Ascending aorta (tissue), 2 donors: ENCODE measurements at regions not wholly inside any gene's neighbourhood (a gene's known extent, or its start where the extent isn't known, plus 50 kb on each side); places are given as distances from the start of the nearest gene placed in this dataset.

ENCODE experiments used
- DNase-seq, 2 donors: peaks; one replicate each; pipeline ENCODE4 v3.0.0-alpha.2; 2019; ENCODE audit warnings: low spot score in 2 of 2
- H3K27ac ChIP-seq, 2 donors: fragments of 200-600 bp; sonication (generic); one replicate each; pipeline ENCODE4 v1.5.1; 2016 to 2017; ENCODE audit warnings: mild to moderate bottlenecking in 1 of 2
- H3K27me3 ChIP-seq: fragments of 200-600 bp; sonication (generic); one replicate; pipeline ENCODE4 v1.5.1; 2017
- H3K36me3 ChIP-seq, 2 donors: fragments of 200-600 bp; sonication (generic); one replicate each; pipeline ENCODE4 v1.5.1; 2016
- H3K4me1 ChIP-seq, 2 donors: fragments of 200-600 bp; sonication (generic); one replicate each; pipeline ENCODE4 v1.5.1; 2016 to 2017; ENCODE audit warnings: mild to moderate bottlenecking in 1 of 2
- H3K4me3 ChIP-seq, 2 donors: fragments of 200-600 bp; sonication (generic); one replicate each; pipeline ENCODE4 v1.5.1; 2016 to 2017; ENCODE audit warnings: mild to moderate bottlenecking in 1 of 2
- H3K9me3 ChIP-seq, 2 donors: fragments of 200-600 bp; sonication (generic); one replicate each; pipeline ENCODE4 v1.5.1; 2016
- CTCF ChIP-seq, 3 experiments: fragments of 200-600 bp in 2 of 3; fragments of 450-650 bp in 1 of 3; sonication (generic) in 2 of 3; IDR thresholded peaks; one replicate each; pipeline ENCODE4 v1.5.1; 2016 to 2019; ENCODE audit warnings: antibody characterized with exemption in 3 of 3, mild to moderate bottlenecking in 1 of 3, moderate library complexity in 1 of 3
- intact Hi-C: fragments of 100-400 bp; cut with DNase I; formaldehyde crosslinking; loops from one replicate; pipeline ENCODE4 v1.15.1; 2023

DNA sequence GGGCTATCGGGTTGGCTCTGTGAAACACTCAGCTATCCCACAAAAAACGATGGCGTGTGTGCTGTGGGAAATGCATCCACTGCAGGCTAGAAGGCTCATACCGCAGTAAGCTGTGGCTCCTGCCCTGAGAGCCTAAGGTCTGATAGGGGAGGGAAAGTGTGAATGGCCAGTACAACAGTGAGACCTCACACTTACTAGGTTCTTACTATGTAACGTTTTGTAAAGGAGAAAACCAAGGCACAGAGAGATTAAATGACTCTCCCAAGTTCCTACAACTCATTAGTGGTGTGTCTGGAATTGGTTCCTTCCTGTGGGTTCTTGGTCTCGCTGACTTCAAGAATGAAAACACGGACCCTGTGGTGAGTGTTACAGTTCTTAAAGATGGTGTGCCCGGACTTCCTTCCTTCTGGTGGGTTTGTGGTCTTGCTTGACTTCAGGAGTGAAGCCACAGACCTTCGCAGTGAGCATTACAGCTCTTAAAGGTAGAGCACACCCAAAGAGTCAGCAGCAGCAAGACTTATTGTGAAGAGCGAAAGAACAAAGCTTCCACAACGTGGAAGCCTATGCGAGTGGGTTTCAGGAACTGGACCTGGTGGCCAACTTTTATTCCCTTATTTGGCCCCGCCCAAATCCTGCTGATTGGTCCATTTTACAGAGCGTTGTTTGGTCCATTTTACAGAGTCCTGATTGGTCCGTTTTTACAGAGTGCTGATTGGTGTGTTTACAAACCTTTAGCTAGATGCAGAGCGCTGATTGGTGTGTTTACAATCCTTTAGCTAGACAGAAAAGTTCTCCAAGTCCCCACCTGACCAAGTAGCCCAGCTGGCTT is 161.7 kb downstream of the POLR2M start:
- H3K27me3 ChIP-seq = no peaks in the 10 kb centered on the region
- no peaks in the 10 kb centered on the region for H3K9me3 ChIP-seq
- no peak for TF ChIP-seq CTCF (IDR thresholded peaks at IDR 0.05)
- H3K27ac ChIP-seq = no peak overlapping the region
- no peaks in the 10 kb centered on the region for H3K36me3 ChIP-seq
- intact Hi-C loops = loop anchor here (2.0 kb wide), 1 partner anchor 199 kb away; no protein-coding TSS in a partner anchor
- H3K4me3 ChIP-seq = no peak overlapping the region
- no peak for DNase-seq
- H3K4me1 ChIP-seq = no peaks in the 10 kb centered on the region

DNA sequence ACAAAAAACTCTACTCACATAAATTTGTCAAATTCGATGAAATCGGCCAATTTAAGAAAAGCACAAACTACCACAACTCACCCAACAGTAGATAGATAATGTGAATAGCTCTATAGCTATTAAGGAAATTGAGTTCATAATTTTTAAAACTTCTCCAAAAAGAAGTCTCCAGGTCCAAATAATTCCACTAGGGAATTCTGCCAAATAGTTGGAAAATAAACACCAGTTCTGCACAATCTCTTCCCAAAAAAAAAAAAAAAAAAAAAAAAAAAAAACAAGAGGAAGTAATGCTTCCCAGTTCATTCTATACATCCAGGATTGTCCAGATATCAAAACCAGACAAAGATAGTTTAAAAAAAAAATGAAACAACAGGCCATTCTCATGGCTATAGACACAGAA is 164.2 kb downstream of the POLR2M start:
- H3K27me3 ChIP-seq = no peaks in the 10 kb centered on the region
- intact Hi-C loops = no loop called here
- no peaks in the 10 kb centered on the region for H3K4me1 ChIP-seq
- no peaks in the 10 kb centered on the region for H3K36me3 ChIP-seq
- no peak overlapping the region for H3K4me3 ChIP-seq
- no peak overlapping the region for H3K27ac ChIP-seq
- no peak for TF ChIP-seq CTCF (IDR thresholded peaks at IDR 0.05)
- H3K9me3 ChIP-seq = no peaks in the 10 kb centered on the region
- no peak for DNase-seq

DNA sequence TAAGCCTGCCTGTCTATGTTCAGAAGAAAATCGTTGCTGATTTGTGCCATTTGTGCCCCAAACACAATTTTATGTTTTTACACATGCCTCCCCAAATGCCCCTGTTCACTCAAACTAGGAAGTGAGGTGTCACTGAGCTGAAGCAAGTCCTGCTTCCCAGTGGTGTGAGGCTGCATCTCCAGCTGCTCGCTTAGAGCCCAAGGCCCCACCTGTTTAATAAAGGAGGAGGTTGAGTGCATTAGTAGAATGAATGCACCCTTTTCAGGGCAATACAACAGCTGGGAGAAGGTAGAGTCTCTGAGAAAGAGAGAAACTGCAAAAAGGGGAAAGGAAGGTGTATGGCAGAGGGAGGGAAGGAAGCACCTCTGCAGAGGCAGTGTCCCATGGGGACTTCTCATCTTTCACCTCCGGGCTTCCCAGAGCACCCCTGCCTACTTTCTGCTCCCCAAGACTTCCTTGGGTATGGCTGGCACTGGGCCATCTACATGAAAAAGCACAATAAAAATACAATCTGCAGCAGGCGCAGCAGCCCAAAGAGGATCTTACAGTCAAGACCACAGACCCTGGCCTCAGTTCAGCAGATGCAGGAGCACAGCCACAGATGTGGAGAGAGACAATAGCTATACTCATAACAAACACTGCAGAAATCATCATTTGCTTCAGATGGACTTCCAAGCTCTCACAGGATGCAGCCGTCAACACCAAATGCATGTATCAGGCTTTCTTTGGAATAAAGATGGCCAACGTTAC is 165.9 kb downstream of the POLR2M start:
- Histone ChIP-seq H3K36me3 (no peaks in the 10 kb centered on the region), H3K4me1 (no peaks in the 10 kb centered on the region), H3K9me3 (no peaks in the 10 kb centered on the region), H3K27me3 (no peaks in the 10 kb centered on the region), H3K4me3 (no peak overlapping the region), H3K27ac (no peak overlapping the region)
- no peak for TF ChIP-seq CTCF (IDR thresholded peaks at IDR 0.05)
- intact Hi-C loops = no loop called here
- no peak for DNase-seq

GRCh38 chr15:57873564-57874209 is 167.2 kb downstream of the POLR2M start:
- no peak for TF ChIP-seq CTCF (IDR thresholded peaks at IDR 0.05)
- H3K36me3 ChIP-seq = no peaks in the 10 kb centered on the region
- no peaks in the 10 kb centered on the region for H3K9me3 ChIP-seq
- DNase-seq = no peak
- no peaks in the 10 kb centered on the region for H3K4me1 ChIP-seq
- H3K4me3 ChIP-seq = no peak overlapping the region
- no peak overlapping the region for H3K27ac ChIP-seq
- H3K27me3 ChIP-seq = no peaks in the 10 kb centered on the region
- intact Hi-C loops = no loop called here

DNA sequence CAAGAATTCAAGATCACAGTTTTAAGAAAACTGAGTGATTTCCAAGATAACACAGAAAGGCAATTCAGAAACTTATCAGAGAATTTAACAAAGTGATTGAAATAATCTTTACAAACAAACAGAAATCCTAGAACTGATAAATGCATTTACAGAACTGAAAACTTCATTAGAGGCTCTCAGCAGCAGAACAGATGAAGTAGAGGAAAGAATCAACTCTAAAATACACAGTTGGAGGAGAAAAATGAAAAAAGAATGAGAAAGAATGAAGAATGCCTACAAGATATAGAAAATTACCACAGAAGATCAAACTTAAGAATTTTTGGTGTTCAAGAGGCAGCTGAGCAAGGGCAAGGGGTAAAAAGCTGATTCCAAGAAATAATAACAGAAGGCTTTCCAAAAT is 168.8 kb downstream of the POLR2M start:
- no peak for TF ChIP-seq CTCF (IDR thresholded peaks at IDR 0.05)
- no peak overlapping the region for H3K27ac ChIP-seq
- H3K27me3 ChIP-seq = no peaks in the 10 kb centered on the region
- no peak for DNase-seq
- no peaks in the 10 kb centered on the region for H3K9me3 ChIP-seq
- H3K4me1 ChIP-seq = no peaks in the 10 kb centered on the region
- intact Hi-C loops = no loop called here
- no peaks in the 10 kb centered on the region for H3K36me3 ChIP-seq
- H3K4me3 ChIP-seq = no peak overlapping the region
